OCI-LY7 (cell line): ENCODE measurements at regions not wholly inside any gene's neighbourhood (a gene's known extent, or its start where the extent isn't known, plus 50 kb on each side); places are given as distances from the start of the nearest gene placed in this dataset.

ENCODE experiments used
- BruUV-seq: library from RNA; stranded (reverse); fragments of 400-500 nt; replicated peaks from 2 replicates; lab custom pipeline; 2021; lab: Mats Ljungman, UMichigan
- CTCF ChIA-PET: fragments of 300-600 bp; sonication (Branson Sonifier 250); formaldehyde crosslinking; loops from one replicate; lab custom pipeline; 2022; ENCODE audit warnings: antibody characterized with exemption; ENCODE audit not compliant: unreplicated experiment; lab: Charles Lee
- POLR2A ChIA-PET: fragments of 300-600 bp; sonication (Branson Sonifier 250); formaldehyde crosslinking; loops from one replicate; lab custom pipeline; 2022; ENCODE audit warnings: antibody characterized with exemption; lab: Charles Lee
- DNase-seq: peaks from one replicate; pipeline ENCODE4 v3.0.0-alpha.2; 2015; ENCODE audit warnings: low spot score
- H2AFZ ChIP-seq: fragments of 200-600 bp; sonication (generic), shearing (Covaris generic); 2 replicates; pipeline ENCODE4 v1.6.1; 2014; ENCODE audit warnings: mild to moderate bottlenecking, antibody characterized with exemption, low read length, moderate library complexity
- H3K27ac ChIP-seq: fragments of 200-600 bp; sonication (generic); 2 replicates; pipeline ENCODE4 v1.5.1; 2014; ENCODE audit warnings: mixed run types, low read depth, mild to moderate bottlenecking, moderate library complexity, low read length, inconsistent platforms; ENCODE audit not compliant: poor library complexity, severe bottlenecking
- H3K36me3 ChIP-seq: fragments of 200-600 bp; sonication (generic); 2 replicates; pipeline ENCODE4 v1.6.1; 2014; ENCODE audit warnings: mild to moderate bottlenecking, antibody characterized with exemption, low read length, moderate library complexity, mixed read lengths; ENCODE audit not compliant: insufficient read depth
- H3K4me1 ChIP-seq: fragments of 200-600 bp; sonication (generic); 2 replicates; pipeline ENCODE4 v1.5.1; 2014; ENCODE audit warnings: mild to moderate bottlenecking, low read length; ENCODE audit not compliant: insufficient read depth, poor library complexity, severe bottlenecking
- H3K4me2 ChIP-seq: fragments of 200-600 bp; sonication (generic); 2 replicates; pipeline ENCODE4 v1.6.1; 2014; ENCODE audit warnings: mild to moderate bottlenecking, low read length
- H3K4me3 ChIP-seq: fragments of 200-600 bp; sonication (generic); 2 replicates; pipeline ENCODE4 v1.5.1; 2014; ENCODE audit warnings: mild to moderate bottlenecking, low read depth, low read length; ENCODE audit not compliant: poor library complexity, severe bottlenecking
- H3K79me2 ChIP-seq: fragments of 200-600 bp; sonication (generic); 2 replicates; pipeline ENCODE4 v1.6.1; 2016; ENCODE audit warnings: low read depth, mild to moderate bottlenecking, low read length, moderate library complexity, mixed read lengths; ENCODE audit not compliant: insufficient read depth
- H3K9me2 ChIP-seq: fragments of 200-600 bp; sonication (generic); 2 replicates; pipeline ENCODE4 v1.6.1; 2016; ENCODE audit warnings: mild to moderate bottlenecking, low read length, mixed read lengths; ENCODE audit not compliant: insufficient read depth
- H3K9me3 ChIP-seq: fragments of 200-600 bp; sonication (generic); 2 replicates; pipeline ENCODE4 v1.6.1; 2014; ENCODE audit warnings: mild to moderate bottlenecking, mixed run types, low read length, mixed read lengths
- H4K20me1 ChIP-seq: fragments of 200-600 bp; sonication (generic); 2 replicates; pipeline ENCODE4 v1.6.1; 2014; ENCODE audit warnings: mild to moderate bottlenecking, antibody characterized with exemption, low read length, moderate library complexity, mixed read lengths; ENCODE audit not compliant: insufficient read depth
- EZH2phosphoT487 ChIP-seq: fragments of 200-600 bp; sonication (generic); IDR thresholded peaks from 2 replicates; pipeline ENCODE4 v1.6.1; 2018; ENCODE audit warnings: low read depth, borderline replicate concordance, mild to moderate bottlenecking, mixed run types, antibody characterized with exemption, low read length, moderate library complexity, mixed read lengths
- intact Hi-C: fragments of 100-400 bp; cut with micrococcal nuclease; formaldehyde crosslinking; loops from one replicate; pipeline ENCODE4 v1.10.0; 2022; ENCODE audit not compliant: unreplicated experiment
- TF ChIP-seq, protein P1 (sequence below): fragments of 200-600 bp; sonication (generic); conservative IDR thresholded peaks from 2 replicates; pipeline ENCODE4 v1.5.1; 2014; ENCODE audit warnings: mild to moderate bottlenecking, antibody characterized with exemption, low read length, moderate library complexity, mixed read lengths

DNA sequence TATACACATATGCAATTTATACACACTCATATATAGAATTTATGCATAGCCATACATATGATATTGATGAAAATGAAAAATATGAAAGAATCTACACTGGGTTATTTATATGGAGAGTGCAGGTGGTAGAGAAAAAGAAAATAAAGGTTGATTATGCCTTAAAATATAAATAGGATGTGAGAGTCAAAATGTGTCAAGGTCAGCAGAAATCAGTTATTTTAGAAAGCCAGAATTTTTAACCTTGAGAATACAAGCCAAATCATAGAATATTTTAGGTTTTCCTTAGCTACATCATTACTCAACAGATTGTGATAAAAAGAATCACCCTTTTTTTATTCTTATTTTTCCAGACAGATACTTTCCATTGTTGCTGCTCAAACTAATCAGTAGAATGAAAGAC, 146.2 kb downstream of the SLC6A15 start:
- no peaks in the 10 kb centered on the region for H4K20me1 ChIP-seq
- no peak overlapping the region for H3K4me2 ChIP-seq
- no peak overlapping the region for H2AFZ ChIP-seq
- no peak overlapping the region for H3K4me3 ChIP-seq
- H3K4me1 ChIP-seq = no peaks in the 10 kb centered on the region
- no peak overlapping the region for H3K27ac ChIP-seq
- DNase-seq = no peak
- intact Hi-C loops = no loop called here
- no TSS peak for BruUV-seq
- H3K9me2 ChIP-seq = no peaks in the 10 kb centered on the region
- no peak for TF ChIP-seq EZH2phosphoT487
- TF ChIP-seq, protein P1, sequence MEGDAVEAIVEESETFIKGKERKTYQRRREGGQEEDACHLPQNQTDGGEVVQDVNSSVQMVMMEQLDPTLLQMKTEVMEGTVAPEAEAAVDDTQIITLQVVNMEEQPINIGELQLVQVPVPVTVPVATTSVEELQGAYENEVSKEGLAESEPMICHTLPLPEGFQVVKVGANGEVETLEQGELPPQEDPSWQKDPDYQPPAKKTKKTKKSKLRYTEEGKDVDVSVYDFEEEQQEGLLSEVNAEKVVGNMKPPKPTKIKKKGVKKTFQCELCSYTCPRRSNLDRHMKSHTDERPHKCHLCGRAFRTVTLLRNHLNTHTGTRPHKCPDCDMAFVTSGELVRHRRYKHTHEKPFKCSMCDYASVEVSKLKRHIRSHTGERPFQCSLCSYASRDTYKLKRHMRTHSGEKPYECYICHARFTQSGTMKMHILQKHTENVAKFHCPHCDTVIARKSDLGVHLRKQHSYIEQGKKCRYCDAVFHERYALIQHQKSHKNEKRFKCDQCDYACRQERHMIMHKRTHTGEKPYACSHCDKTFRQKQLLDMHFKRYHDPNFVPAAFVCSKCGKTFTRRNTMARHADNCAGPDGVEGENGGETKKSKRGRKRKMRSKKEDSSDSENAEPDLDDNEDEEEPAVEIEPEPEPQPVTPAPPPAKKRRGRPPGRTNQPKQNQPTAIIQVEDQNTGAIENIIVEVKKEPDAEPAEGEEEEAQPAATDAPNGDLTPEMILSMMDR = no peak
- no peaks in the 10 kb centered on the region for H3K9me3 ChIP-seq
- no peaks in the 10 kb centered on the region for H3K79me2 ChIP-seq
- POLR2A ChIA-PET = interaction anchor here (1.7 kb wide), 1 partner anchor 40 kb away, joined by 3 read pairs; no protein-coding TSS in a partner anchor
- CTCF ChIA-PET = no interaction called here
- H3K36me3 ChIP-seq = no peaks in the 10 kb centered on the region

DNA sequence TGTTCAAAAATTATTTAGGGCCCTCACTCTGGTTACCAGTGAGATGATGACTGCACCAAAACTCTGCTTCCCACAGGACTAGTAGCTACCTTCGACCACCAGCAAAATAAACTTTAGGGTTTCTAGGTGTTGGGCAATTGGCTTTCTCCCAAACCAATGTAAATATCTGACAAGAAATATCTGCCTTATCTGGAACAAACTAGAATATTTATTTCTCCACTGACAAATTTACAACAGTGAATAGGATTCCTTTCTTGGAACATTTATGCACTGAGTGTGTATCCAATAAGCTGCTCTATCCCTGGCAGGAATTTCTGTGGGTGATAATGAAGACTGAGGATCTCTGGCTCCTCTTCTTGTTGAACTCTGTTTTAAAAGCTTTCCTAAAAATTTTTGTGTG, 148.6 kb downstream of the SLC6A15 start:
- Histone ChIP-seq H2AFZ (no peak overlapping the region), H3K27ac (no peak overlapping the region), H3K9me3 (no peaks in the 10 kb centered on the region), H3K79me2 (no peaks in the 10 kb centered on the region), H3K36me3 (no peaks in the 10 kb centered on the region), H3K4me2 (no peak overlapping the region), H3K4me3 (no peak overlapping the region), H3K9me2 (no peaks in the 10 kb centered on the region), H3K4me1 (no peaks in the 10 kb centered on the region), H4K20me1 (no peaks in the 10 kb centered on the region)
- intact Hi-C loops = no loop called here
- TF ChIP-seq, protein P1 = no peak
- TF ChIP-seq EZH2phosphoT487 = no peak
- ChIA-PET POLR2A (interaction anchor here (1.2 kb wide), 1 partner anchor 15 kb away, joined by 3 read pairs; no protein-coding TSS in a partner anchor), CTCF (no interaction called here)
- BruUV-seq = no TSS peak
- no peak for DNase-seq

DNA sequence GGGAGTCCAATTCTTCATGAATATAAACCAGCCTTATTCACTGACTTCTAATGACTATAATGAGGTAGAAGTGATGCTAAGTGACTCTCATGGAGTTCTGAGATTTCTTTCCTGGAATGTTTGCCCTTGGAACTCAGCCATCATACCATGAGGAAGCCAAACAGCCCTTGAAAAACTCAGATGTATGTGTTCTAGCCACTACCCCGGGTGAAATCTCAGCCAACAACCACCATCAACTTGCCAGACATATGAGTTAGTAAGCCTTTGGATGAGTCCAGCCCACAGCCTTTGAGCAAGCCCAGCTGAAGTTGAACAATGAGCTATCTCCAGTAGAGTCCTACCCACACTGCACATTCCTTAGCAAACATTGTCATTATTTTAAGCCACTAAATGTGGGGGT, 149.5 kb downstream of the SLC6A15 start:
- ChIA-PET POLR2A (no interaction called here), CTCF (no interaction called here)
- Histone ChIP-seq H3K4me3 (no peak overlapping the region), H3K36me3 (no peaks in the 10 kb centered on the region), H3K9me3 (no peaks in the 10 kb centered on the region), H3K4me1 (no peaks in the 10 kb centered on the region), H3K9me2 (no peaks in the 10 kb centered on the region), H2AFZ (no peak overlapping the region), H3K4me2 (no peak overlapping the region), H3K79me2 (no peaks in the 10 kb centered on the region), H3K27ac (no peak overlapping the region), H4K20me1 (no peaks in the 10 kb centered on the region)
- no peak for DNase-seq
- no TSS peak for BruUV-seq
- TF ChIP-seq, protein P1 = no peak
- no peak for TF ChIP-seq EZH2phosphoT487
- intact Hi-C loops = no loop called here
